ENCODE measurements at regions not wholly inside any gene's neighbourhood (a gene's known extent, or its start where the extent isn't known, plus 50 kb on each side); places are given as distances from the start of the nearest gene placed in this dataset.
"Not testable (repeated sequence)": the region's sequence is repeated elsewhere in the genome, so short reads cannot be mapped to it uniquely, and the experiment has no call there.

GRCh38 chr5:116730706-116731105 is 156.1 kb upstream of the SEMA6A start:
- TF ChIP-seq CTCF (IDR thresholded peaks at IDR 0.05) (no peak), EZH2phosphoT487 (IDR thresholded peaks at IDR 0.05) (no peak), EZH2 (IDR thresholded peaks at IDR 0.05) (no peak)
- Mint-ChIP-seq H3K9me3 (peaks cover 6% of the 10 kb centered on the region), H3K4me3 (no peak overlapping the region), H3K36me3 (no peaks in the 10 kb centered on the region), H3K4me1 (peaks cover 12% of the 10 kb centered on the region), H3K27me3 (ENCODE audit: insufficient read depth, low read depth) (peaks cover 5% of the 10 kb centered on the region), H3K27ac (no peak overlapping the region)
- H4K20me1 ChIP-seq (ENCODE audit: low read depth), result no peaks in the 10 kb centered on the region
- H2AFZ ChIP-seq (replicated peaks), result no peak overlapping the region
- H3K36me3 ChIP-seq, result no peaks in the 10 kb centered on the region
- no peak overlapping the region for H3K27ac ChIP-seq
- no peak overlapping the region for H3K4me3 ChIP-seq
- H3K4me2 ChIP-seq, result no peak overlapping the region
- H3K79me2 ChIP-seq (ENCODE audit: low read depth), result no peaks in the 10 kb centered on the region
- no peaks in the 10 kb centered on the region for H3K9me3 ChIP-seq (ENCODE audit: low read depth)
- DNase-seq (ENCODE audit: low spot score), result no peak
- H3F3A ChIP-seq (ENCODE audit: low read depth), result no peaks in the 10 kb centered on the region
- no peak overlapping the region for H3K9ac ChIP-seq
- no peaks in the 10 kb centered on the region for H3K27me3 ChIP-seq
- H3K4me1 ChIP-seq, result peaks cover 21% of the 10 kb centered on the region

- no peaks in the 10 kb centered on the region for H3F3A ChIP-seq (ENCODE audit: low read depth)
- DNase-seq (ENCODE audit: low spot score), result no peak
- no peaks in the 10 kb centered on the region for H3K27me3 ChIP-seq
- TF ChIP-seq EZH2 (IDR thresholded peaks at IDR 0.05) (no peak), EZH2phosphoT487 (IDR thresholded peaks at IDR 0.05) (no peak), CTCF (IDR thresholded peaks at IDR 0.05) (no peak)
- Mint-ChIP-seq H3K36me3 (no peaks in the 10 kb centered on the region), H3K4me1 (peaks cover 12% of the 10 kb centered on the region), H3K27me3 (ENCODE audit: insufficient read depth, low read depth) (peaks cover 5% of the 10 kb centered on the region), H3K27ac (no peak overlapping the region), H3K4me3 (no peak overlapping the region), H3K9me3 (peaks cover 6% of the 10 kb centered on the region)
- H3K27ac ChIP-seq, result no peak overlapping the region
- no peak overlapping the region for H3K4me3 ChIP-seq
- no peak overlapping the region for H3K9ac ChIP-seq
- H2AFZ ChIP-seq (replicated peaks), result no peak overlapping the region
- no peaks in the 10 kb centered on the region for H3K36me3 ChIP-seq
- peaks cover 18% of the 10 kb centered on the region for H3K4me1 ChIP-seq
- H4K20me1 ChIP-seq (ENCODE audit: low read depth), result no peaks in the 10 kb centered on the region
- no peak overlapping the region for H3K4me2 ChIP-seq
- no peaks in the 10 kb centered on the region for H3K79me2 ChIP-seq (ENCODE audit: low read depth)
- H3K9me3 ChIP-seq (ENCODE audit: low read depth), result no peaks in the 10 kb centered on the region
Measured at GRCh38 chr5:116730185-116730584, 155.6 kb upstream of the SEMA6A start.

GRCh38 chr5:116727248-116727647 is 152.6 kb upstream of the SEMA6A start:
- Mint-ChIP-seq H3K36me3 (no peaks in the 10 kb centered on the region), H3K27me3 (ENCODE audit: insufficient read depth, low read depth) (no peaks in the 10 kb centered on the region), H3K4me3 (no peak overlapping the region), H3K9me3 (no peaks in the 10 kb centered on the region), H3K27ac (no peak overlapping the region), H3K4me1 (peaks cover 4% of the 10 kb centered on the region)
- Histone ChIP-seq H3K4me1 (peaks cover 4% of the 10 kb centered on the region), H3K27me3 (no peaks in the 10 kb centered on the region), H3K36me3 (no peaks in the 10 kb centered on the region), H3K79me2 (ENCODE audit: low read depth) (no peaks in the 10 kb centered on the region), H4K20me1 (ENCODE audit: low read depth) (no peaks in the 10 kb centered on the region), H3K9ac (no peak overlapping the region), H3F3A (ENCODE audit: low read depth) (no peaks in the 10 kb centered on the region), H2AFZ (replicated peaks) (no peak overlapping the region), H3K27ac (no peak overlapping the region), H3K4me3 (no peak overlapping the region), H3K4me2 (no peak overlapping the region), H3K9me3 (ENCODE audit: low read depth) (no peaks in the 10 kb centered on the region)
- no peak for DNase-seq (ENCODE audit: low spot score)
- no peak for TF ChIP-seq EZH2 (IDR thresholded peaks at IDR 0.05)
- TF ChIP-seq CTCF (IDR thresholded peaks at IDR 0.05), result no peak

- DNase-seq (ENCODE audit: low spot score); H3K9me3 ChIP-seq (ENCODE audit: low read depth); H3K27ac Mint-ChIP-seq; H3K27me3 ChIP-seq; H3K27ac ChIP-seq; H3K9me3 Mint-ChIP-seq; H3K79me2 ChIP-seq (ENCODE audit: low read depth); H3K9ac ChIP-seq; H2AFZ ChIP-seq (replicated peaks); H3K4me1 Mint-ChIP-seq; H3K4me1 ChIP-seq; H3F3A ChIP-seq (ENCODE audit: low read depth); H4K20me1 ChIP-seq (ENCODE audit: low read depth); H3K27me3 Mint-ChIP-seq (ENCODE audit: insufficient read depth, low read depth); H3K4me3 Mint-ChIP-seq; H3K36me3 ChIP-seq; H3K4me3 ChIP-seq; H3K4me2 ChIP-seq; H3K36me3 Mint-ChIP-seq: not testable (repeated sequence)
Measured at GRCh38 chr5:116726180-116726579, 151.6 kb upstream of the SEMA6A start.

Measured in neural progenitor cell (in vitro differentiated cells).